NCI-H2171 (cell line): ENCODE measurements at regions not wholly inside any gene's neighbourhood (a gene's known extent, or its start where the extent isn't known, plus 50 kb on each side); places are given as distances from the start of the nearest gene placed in this dataset.
A peak's percentile ranks its signal among the peaks of the same experiment; 100 is the strongest.

Source experiments
- DNase-seq: peaks from one replicate; lab custom pipeline; 2025; lab: John Stamatoyannopoulos, UW

GRCh38 chr2:43171789-43172188, 54.6 kb downstream of the ZFP36L2 start:
- DNase-seq: no peak

GRCh38 chr2:43170405-43171105, 55.9 kb downstream of the ZFP36L2 start:
- no peak for DNase-seq

- DNase-seq: no peak
Measured at GRCh38 chr2:43169987-43170386, 56.4 kb downstream of the ZFP36L2 start.

- DNase-seq: no peak
Measured at GRCh38 chr2:43169099-43169945, 57.1 kb downstream of the ZFP36L2 start.

GRCh38 chr2:43168016-43168369, 58.4 kb downstream of the ZFP36L2 start:
- no peak for DNase-seq

- DNase-seq: no peak
Measured at GRCh38 chr2:43165378-43166069, 60.9 kb downstream of the ZFP36L2 start.

GRCh38 chr2:43164686-43165085, 61.7 kb downstream of the ZFP36L2 start:
- no peak for DNase-seq

- DNase-seq: no peak
Measured at GRCh38 chr2:43163584-43164270, 62.7 kb downstream of the ZFP36L2 start.

GRCh38 chr2:43162511-43162776, 64.0 kb downstream of the ZFP36L2 start:
- no peak for DNase-seq

GRCh38 chr2:43161650-43162510, 64.5 kb downstream of the ZFP36L2 start:
- no peak for DNase-seq

- no peak for DNase-seq
Measured at GRCh38 chr2:43160778-43161177, 65.6 kb downstream of the ZFP36L2 start.

GRCh38 chr2:43159797-43160196, 66.6 kb downstream of the ZFP36L2 start:
- DNase-seq: no peak

GRCh38 chr2:43158259-43158880, 68.0 kb downstream of the ZFP36L2 start:
- no peak for DNase-seq

GRCh38 chr2:43157506-43158246, 68.7 kb downstream of the ZFP36L2 start:
- peak; percentile 40 for DNase-seq

- no peak for DNase-seq
Measured at GRCh38 chr2:43155851-43156411, 70.5 kb downstream of the ZFP36L2 start.

- DNase-seq: no peak
Measured at GRCh38 chr2:43154685-43155084, 71.7 kb downstream of the ZFP36L2 start.

- DNase-seq: peak; percentile 61
Measured at GRCh38 chr2:43152741-43153647, 73.4 kb downstream of the ZFP36L2 start.

GRCh38 chr2:43152186-43152585, 74.2 kb downstream of the ZFP36L2 start:
- no peak for DNase-seq
